ENCODE measurements at regions not wholly inside any gene's neighbourhood (a gene's known extent, or its start where the extent isn't known, plus 50 kb on each side); places are given as distances from the start of the nearest gene placed in this dataset.
"Not testable (repeated sequence)": the region's sequence is repeated elsewhere in the genome, so short reads cannot be mapped to it uniquely, and the experiment has no call there.

DNA sequence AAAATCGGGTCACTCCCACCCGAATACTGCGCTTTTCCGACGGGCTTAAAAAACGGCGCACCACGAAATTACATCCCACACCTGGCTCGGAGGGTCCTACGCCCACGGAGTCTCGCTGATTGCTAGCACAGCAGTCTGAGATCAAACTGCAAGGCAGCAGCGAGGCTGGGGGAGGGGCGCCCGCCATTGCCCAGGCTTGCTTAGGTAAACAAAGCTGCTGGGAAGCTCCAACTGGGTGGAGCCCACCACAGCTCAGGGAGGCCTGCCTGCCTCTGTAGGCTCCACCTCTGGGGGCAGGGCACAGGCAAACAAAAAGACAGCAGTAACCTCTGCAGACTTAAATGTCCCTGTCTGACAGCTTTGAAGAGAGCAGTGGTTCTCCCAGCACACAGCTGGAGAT lies 325.7 kb upstream of the PIK3R1 start:
- TF ChIP-seq, protein P1, sequence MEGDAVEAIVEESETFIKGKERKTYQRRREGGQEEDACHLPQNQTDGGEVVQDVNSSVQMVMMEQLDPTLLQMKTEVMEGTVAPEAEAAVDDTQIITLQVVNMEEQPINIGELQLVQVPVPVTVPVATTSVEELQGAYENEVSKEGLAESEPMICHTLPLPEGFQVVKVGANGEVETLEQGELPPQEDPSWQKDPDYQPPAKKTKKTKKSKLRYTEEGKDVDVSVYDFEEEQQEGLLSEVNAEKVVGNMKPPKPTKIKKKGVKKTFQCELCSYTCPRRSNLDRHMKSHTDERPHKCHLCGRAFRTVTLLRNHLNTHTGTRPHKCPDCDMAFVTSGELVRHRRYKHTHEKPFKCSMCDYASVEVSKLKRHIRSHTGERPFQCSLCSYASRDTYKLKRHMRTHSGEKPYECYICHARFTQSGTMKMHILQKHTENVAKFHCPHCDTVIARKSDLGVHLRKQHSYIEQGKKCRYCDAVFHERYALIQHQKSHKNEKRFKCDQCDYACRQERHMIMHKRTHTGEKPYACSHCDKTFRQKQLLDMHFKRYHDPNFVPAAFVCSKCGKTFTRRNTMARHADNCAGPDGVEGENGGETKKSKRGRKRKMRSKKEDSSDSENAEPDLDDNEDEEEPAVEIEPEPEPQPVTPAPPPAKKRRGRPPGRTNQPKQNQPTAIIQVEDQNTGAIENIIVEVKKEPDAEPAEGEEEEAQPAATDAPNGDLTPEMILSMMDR (IDR thresholded peaks at IDR 0.05), result not testable (repeated sequence)
- TF ChIP-seq RFX5 (IDR thresholded peaks at IDR 0.05); CBX8 (IDR thresholded peaks at IDR 0.05); FOXS1 (CRISPR knock-in tag; IDR thresholded peaks at IDR 0.05); JUNB (IDR thresholded peaks at IDR 0.05); MAFK (IDR thresholded peaks at IDR 0.05; ENCODE audit: partially characterized antibody); PHF8 (IDR thresholded peaks at IDR 0.05; ENCODE audit: borderline replicate concordance, low read depth): not testable (repeated sequence)
- TF ChIP-seq, protein P2, sequence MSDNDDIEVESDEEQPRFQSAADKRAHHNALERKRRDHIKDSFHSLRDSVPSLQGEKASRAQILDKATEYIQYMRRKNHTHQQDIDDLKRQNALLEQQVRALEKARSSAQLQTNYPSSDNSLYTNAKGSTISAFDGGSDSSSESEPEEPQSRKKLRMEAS (IDR thresholded peaks at IDR 0.05), result not testable (repeated sequence)
- TF ChIP-seq, protein P3, sequence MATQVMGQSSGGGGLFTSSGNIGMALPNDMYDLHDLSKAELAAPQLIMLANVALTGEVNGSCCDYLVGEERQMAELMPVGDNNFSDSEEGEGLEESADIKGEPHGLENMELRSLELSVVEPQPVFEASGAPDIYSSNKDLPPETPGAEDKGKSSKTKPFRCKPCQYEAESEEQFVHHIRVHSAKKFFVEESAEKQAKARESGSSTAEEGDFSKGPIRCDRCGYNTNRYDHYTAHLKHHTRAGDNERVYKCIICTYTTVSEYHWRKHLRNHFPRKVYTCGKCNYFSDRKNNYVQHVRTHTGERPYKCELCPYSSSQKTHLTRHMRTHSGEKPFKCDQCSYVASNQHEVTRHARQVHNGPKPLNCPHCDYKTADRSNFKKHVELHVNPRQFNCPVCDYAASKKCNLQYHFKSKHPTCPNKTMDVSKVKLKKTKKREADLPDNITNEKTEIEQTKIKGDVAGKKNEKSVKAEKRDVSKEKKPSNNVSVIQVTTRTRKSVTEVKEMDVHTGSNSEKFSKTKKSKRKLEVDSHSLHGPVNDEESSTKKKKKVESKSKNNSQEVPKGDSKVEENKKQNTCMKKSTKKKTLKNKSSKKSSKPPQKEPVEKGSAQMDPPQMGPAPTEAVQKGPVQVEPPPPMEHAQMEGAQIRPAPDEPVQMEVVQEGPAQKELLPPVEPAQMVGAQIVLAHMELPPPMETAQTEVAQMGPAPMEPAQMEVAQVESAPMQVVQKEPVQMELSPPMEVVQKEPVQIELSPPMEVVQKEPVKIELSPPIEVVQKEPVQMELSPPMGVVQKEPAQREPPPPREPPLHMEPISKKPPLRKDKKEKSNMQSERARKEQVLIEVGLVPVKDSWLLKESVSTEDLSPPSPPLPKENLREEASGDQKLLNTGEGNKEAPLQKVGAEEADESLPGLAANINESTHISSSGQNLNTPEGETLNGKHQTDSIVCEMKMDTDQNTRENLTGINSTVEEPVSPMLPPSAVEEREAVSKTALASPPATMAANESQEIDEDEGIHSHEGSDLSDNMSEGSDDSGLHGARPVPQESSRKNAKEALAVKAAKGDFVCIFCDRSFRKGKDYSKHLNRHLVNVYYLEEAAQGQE (IDR thresholded peaks at IDR 0.05), result not testable (repeated sequence)
- TF ChIP-seq, protein P4, sequence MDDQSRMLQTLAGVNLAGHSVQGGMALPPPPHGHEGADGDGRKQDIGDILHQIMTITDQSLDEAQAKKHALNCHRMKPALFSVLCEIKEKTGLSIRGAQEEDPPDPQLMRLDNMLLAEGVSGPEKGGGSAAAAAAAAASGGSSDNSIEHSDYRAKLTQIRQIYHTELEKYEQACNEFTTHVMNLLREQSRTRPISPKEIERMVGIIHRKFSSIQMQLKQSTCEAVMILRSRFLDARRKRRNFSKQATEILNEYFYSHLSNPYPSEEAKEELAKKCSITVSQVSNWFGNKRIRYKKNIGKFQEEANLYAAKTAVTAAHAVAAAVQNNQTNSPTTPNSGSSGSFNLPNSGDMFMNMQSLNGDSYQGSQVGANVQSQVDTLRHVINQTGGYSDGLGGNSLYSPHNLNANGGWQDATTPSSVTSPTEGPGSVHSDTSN (IDR thresholded peaks at IDR 0.05), result not testable (repeated sequence)
